IMR-90 (cell line): ENCODE measurements at regions not wholly inside any gene's neighbourhood (a gene's known extent, or its start where the extent isn't known, plus 50 kb on each side); places are given as distances from the start of the nearest gene placed in this dataset.

Source experiments
- MAFK ChIP-seq: IDR thresholded peaks from 2 replicates; pipeline ENCODE4 v1.6.1; 2012; ENCODE audit warnings: low read depth, low read length, improper control_type of control experiment
- POLR2A ChIP-seq: IDR thresholded peaks from 2 replicates; pipeline ENCODE4 v1.6.1; 2012; ENCODE audit warnings: mild to moderate bottlenecking, low read depth, low read length
- RFX5 ChIP-seq: IDR thresholded peaks from 2 replicates; pipeline ENCODE4 v1.8.0; 2012; ENCODE audit warnings: low read depth, mild to moderate bottlenecking, low read length, moderate library complexity
- TF ChIP-seq, protein P1 (sequence below): conservative IDR thresholded peaks from 2 replicates; pipeline ENCODE4 v1.5.1; 2012; ENCODE audit warnings: mild to moderate bottlenecking, low read depth, low read length, improper control_type of control experiment
- TF ChIP-seq, protein P2 (sequence below): fragments of 150-350 bp; IDR thresholded peaks from 2 replicates; pipeline ENCODE4 v1.6.1; 2017; ENCODE audit warnings: mild to moderate bottlenecking, antibody characterized with exemption, low read length, low read depth

DNA sequence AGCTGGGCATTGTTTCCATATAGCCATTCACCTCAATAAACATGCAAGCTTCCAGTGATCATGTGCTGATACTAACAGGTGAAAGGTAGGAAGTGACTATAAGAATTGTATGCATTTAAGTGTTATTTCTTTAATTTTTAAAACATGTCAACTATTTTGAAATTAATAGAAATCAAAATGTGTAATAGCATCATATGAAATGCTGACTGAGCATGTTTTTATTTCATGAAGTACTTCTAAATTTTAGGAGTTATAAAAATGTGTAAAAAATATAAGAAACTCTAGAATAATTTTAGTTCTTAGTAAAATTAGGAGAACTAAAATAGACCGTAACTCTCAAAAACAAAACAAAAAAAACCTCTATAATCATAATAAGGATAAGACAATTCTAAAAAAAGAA, 229.3 kb upstream of the ARPP21 start:
- TF ChIP-seq, protein P1, sequence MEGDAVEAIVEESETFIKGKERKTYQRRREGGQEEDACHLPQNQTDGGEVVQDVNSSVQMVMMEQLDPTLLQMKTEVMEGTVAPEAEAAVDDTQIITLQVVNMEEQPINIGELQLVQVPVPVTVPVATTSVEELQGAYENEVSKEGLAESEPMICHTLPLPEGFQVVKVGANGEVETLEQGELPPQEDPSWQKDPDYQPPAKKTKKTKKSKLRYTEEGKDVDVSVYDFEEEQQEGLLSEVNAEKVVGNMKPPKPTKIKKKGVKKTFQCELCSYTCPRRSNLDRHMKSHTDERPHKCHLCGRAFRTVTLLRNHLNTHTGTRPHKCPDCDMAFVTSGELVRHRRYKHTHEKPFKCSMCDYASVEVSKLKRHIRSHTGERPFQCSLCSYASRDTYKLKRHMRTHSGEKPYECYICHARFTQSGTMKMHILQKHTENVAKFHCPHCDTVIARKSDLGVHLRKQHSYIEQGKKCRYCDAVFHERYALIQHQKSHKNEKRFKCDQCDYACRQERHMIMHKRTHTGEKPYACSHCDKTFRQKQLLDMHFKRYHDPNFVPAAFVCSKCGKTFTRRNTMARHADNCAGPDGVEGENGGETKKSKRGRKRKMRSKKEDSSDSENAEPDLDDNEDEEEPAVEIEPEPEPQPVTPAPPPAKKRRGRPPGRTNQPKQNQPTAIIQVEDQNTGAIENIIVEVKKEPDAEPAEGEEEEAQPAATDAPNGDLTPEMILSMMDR: no peak
- TF ChIP-seq, protein P2, sequence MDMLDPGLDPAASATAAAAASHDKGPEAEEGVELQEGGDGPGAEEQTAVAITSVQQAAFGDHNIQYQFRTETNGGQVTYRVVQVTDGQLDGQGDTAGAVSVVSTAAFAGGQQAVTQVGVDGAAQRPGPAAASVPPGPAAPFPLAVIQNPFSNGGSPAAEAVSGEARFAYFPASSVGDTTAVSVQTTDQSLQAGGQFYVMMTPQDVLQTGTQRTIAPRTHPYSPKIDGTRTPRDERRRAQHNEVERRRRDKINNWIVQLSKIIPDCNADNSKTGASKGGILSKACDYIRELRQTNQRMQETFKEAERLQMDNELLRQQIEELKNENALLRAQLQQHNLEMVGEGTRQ: no peak
- no peak for TF ChIP-seq POLR2A
- TF ChIP-seq MAFK: peak; percentile 92
- TF ChIP-seq RFX5: no peak
